ENCODE measurements at regions not wholly inside any gene's neighbourhood (a gene's known extent, or its start where the extent isn't known, plus 50 kb on each side); places are given as distances from the start of the nearest gene placed in this dataset.

DNA sequence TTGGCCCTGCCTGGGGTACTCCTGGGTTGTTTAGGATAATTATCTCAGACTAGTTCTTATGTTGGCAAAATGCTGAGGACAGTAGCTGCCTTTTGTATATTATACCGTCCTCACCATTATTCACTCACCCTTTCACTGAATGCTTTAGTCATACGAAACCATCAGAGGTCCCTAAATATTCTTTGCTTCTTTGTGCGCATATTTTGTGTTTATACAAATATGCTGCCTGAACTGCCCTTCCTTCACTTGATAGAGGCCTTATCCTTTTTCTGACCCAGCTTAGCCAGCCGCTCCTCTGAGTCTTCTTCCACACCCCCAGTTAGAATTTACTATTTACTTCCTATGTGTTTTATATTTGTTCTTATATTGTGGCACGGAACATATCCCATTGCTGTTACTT lies 70.2 kb upstream of the OSBPL3 start:
- TF ChIP-seq POLR2A (IDR thresholded peaks at IDR 0.05; ENCODE audit: extremely low read depth, insufficient read length): no peak
- TF ChIP-seq, protein P1, sequence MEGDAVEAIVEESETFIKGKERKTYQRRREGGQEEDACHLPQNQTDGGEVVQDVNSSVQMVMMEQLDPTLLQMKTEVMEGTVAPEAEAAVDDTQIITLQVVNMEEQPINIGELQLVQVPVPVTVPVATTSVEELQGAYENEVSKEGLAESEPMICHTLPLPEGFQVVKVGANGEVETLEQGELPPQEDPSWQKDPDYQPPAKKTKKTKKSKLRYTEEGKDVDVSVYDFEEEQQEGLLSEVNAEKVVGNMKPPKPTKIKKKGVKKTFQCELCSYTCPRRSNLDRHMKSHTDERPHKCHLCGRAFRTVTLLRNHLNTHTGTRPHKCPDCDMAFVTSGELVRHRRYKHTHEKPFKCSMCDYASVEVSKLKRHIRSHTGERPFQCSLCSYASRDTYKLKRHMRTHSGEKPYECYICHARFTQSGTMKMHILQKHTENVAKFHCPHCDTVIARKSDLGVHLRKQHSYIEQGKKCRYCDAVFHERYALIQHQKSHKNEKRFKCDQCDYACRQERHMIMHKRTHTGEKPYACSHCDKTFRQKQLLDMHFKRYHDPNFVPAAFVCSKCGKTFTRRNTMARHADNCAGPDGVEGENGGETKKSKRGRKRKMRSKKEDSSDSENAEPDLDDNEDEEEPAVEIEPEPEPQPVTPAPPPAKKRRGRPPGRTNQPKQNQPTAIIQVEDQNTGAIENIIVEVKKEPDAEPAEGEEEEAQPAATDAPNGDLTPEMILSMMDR (IDR thresholded peaks at IDR 0.05; ENCODE audit: low read depth, low read length): no peak
- TF ChIP-seq, protein P2, sequence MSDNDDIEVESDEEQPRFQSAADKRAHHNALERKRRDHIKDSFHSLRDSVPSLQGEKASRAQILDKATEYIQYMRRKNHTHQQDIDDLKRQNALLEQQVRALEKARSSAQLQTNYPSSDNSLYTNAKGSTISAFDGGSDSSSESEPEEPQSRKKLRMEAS (IDR thresholded peaks at IDR 0.05; ENCODE audit: low read depth, low read length): no peak
